H1 (cell line): ENCODE measurements at regions not wholly inside any gene's neighbourhood (a gene's known extent, or its start where the extent isn't known, plus 50 kb on each side); places are given as distances from the start of the nearest gene placed in this dataset.

Experiments used
- EZH2 ChIP-seq: fragments of 200-600 bp; sonication (generic); IDR thresholded peaks from 2 replicates; pipeline ENCODE4 v1.7.1; 2012; ENCODE audit warnings: low read depth, mild to moderate bottlenecking, moderate library complexity, low read length, inconsistent platforms; ENCODE audit not compliant: severe bottlenecking
- SIN3A ChIP-seq, 2 experiments: IDR thresholded peaks in 1 of 2; conservative IDR thresholded peaks in 1 of 2; 2 replicates each; pipeline ENCODE4 v1.6.1; 2011 to 2012; ENCODE audit warnings: low read length in 2 of 2, improper control_type of control experiment in 1 of 2, low read depth in 1 of 2, mild to moderate bottlenecking in 1 of 2
- YY1 ChIP-seq: IDR thresholded peaks from 2 replicates; pipeline ENCODE4 v1.6.1; 2011; ENCODE audit warnings: low read depth, mild to moderate bottlenecking, low read length
- TF ChIP-seq, protein P1 (sequence below), 3 experiments: IDR thresholded peaks; 1 replicate in 2 of 3; 2 replicates in 1 of 3; pipeline versions ENCODE4 v1.5.1 to v1.6.1; 2011; ENCODE audit warnings: low read length in 3 of 3, mild to moderate bottlenecking in 3 of 3, inconsistent platforms in 2 of 3, low read depth in 1 of 3, moderate library complexity in 1 of 3; ENCODE audit not compliant: insufficient read depth in 1 of 3; ENCODE audit errors: control extremely low read depth in 1 of 3

DNA sequence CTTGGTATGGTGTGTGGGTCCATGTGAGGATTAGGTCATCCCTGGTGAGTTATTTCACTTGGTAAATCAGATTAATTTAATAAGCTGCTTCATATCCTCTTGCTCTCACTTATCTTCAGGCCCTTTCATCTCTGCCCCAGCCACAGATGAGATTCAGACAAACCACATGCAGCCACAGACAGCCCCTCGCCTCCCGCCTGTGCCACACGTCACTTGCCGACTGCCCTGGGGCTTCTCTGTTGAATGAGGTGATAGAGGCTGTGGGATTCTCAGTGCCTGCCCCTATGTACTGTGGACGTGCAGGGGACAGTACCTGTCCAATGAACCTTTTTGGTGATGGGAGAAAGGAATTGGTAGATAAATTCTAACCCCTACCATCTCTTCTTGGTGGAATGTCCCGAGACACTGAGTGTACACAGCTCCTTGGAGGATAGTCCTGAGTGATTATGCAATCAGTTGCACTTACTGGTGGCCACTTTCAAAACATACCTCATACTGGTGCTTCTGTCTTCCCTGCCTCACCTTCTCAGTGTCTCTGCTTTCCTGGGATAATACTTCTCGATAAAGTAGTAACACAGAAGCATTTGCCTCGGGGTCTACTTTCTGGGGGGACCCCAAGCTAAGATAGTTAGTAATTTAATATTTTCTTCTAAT, 248.7 kb downstream of the TTC6 start:
- TF ChIP-seq YY1, result no peak
- TF ChIP-seq EZH2, result no peak
- no peak for TF ChIP-seq SIN3A (conservative IDR thresholded peaks at IDR 0.05 in 1 of 2, IDR thresholded peaks at IDR 0.05 in 1 of 2; ENCODE audit: low read depth in 1 of 2, low read length in 2 of 2)
- TF ChIP-seq, protein P1, sequence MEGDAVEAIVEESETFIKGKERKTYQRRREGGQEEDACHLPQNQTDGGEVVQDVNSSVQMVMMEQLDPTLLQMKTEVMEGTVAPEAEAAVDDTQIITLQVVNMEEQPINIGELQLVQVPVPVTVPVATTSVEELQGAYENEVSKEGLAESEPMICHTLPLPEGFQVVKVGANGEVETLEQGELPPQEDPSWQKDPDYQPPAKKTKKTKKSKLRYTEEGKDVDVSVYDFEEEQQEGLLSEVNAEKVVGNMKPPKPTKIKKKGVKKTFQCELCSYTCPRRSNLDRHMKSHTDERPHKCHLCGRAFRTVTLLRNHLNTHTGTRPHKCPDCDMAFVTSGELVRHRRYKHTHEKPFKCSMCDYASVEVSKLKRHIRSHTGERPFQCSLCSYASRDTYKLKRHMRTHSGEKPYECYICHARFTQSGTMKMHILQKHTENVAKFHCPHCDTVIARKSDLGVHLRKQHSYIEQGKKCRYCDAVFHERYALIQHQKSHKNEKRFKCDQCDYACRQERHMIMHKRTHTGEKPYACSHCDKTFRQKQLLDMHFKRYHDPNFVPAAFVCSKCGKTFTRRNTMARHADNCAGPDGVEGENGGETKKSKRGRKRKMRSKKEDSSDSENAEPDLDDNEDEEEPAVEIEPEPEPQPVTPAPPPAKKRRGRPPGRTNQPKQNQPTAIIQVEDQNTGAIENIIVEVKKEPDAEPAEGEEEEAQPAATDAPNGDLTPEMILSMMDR (IDR thresholded peaks at IDR 0.05; ENCODE audit: control extremely low read depth in 1 of 3, insufficient read depth in 1 of 3, low read depth in 1 of 3, low read length in 3 of 3), result no peak
